IPS DF 6.9 (cell line): ENCODE measurements at regions not wholly inside any gene's neighbourhood (a gene's known extent, or its start where the extent isn't known, plus 50 kb on each side); places are given as distances from the start of the nearest gene placed in this dataset.
"Not testable (repeated sequence)": the region's sequence is repeated elsewhere in the genome, so short reads cannot be mapped to it uniquely, and the experiment has no call there.

Experiments
- DNase-seq: peaks from one replicate; pipeline ENCODE4 v3.0.0-alpha.2; 2013; ENCODE audit warnings: low read depth, low spot score
- H3K27ac ChIP-seq: one replicate; pipeline ENCODE4 v1.5.1; 2013; ENCODE audit warnings: low read length, control low read depth
- H3K27me3 ChIP-seq: 2 replicates; pipeline ENCODE4 v1.6.1; 2013; ENCODE audit warnings: mild to moderate bottlenecking, low read length; ENCODE audit not compliant: control insufficient read depth, insufficient read depth
- H3K36me3 ChIP-seq: 2 replicates; pipeline ENCODE4 v1.6.1; 2013; ENCODE audit warnings: low read length; ENCODE audit not compliant: control insufficient read depth, insufficient read depth
- H3K4me1 ChIP-seq: 2 replicates; pipeline ENCODE4 v1.6.1; 2013; ENCODE audit warnings: low read length; ENCODE audit not compliant: control insufficient read depth, insufficient read depth
- H3K4me3 ChIP-seq: 2 replicates; pipeline ENCODE4 v1.5.1; 2013; ENCODE audit warnings: mild to moderate bottlenecking, low read length
- H3K9me3 ChIP-seq: 2 replicates; pipeline ENCODE4 v1.6.1; 2013; ENCODE audit warnings: low read length, inconsistent platforms; ENCODE audit not compliant: control insufficient read depth, insufficient read depth
- WGBS: extraction: QIAGEN DNeasy Blood & Tissue Kit; methylation state at CpG from one replicate; pipeline ENCODE4 v1.1.7; 2013; ENCODE audit warnings: mixed read lengths, missing lambda C conversion rate; ENCODE audit not compliant: insufficient read length, insufficient coverage; 5-methylcytosine and 5-hydroxymethylcytosine counted together

DNA sequence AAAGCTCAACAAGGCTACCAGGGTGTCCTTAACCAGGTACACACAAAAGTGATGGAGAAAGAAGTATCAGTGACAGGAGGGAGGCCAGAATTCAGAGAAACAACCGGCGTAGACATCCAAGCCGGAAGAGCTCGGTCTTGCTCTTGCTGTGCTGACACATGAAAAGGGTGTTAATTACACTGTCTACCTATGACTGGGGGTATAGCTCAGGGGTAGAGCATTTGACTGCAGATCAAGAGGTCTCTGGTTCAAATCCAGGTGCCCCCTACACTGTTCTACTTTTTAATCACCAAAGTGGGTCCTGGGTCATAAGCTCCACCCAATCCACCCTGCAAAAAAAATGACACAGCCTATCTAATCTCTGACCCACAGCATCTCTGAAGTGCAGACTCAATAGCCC, 86.9 kb upstream of the ZNF746 start:
- Histone ChIP-seq H3K27ac (no peak overlapping the region), H3K27me3 (no peaks in the 10 kb centered on the region), H3K4me3 (no peak overlapping the region), H3K36me3 (peaks cover 6% of the 10 kb centered on the region), H3K4me1 (no peaks in the 10 kb centered on the region), H3K9me3 (peaks cover 2% of the 10 kb centered on the region; the same call in 1 of the 2 replicates)
- DNase-seq, result no peak
- no CpG with 5 or more reads among the region's 4 CpGs for WGBS

DNA sequence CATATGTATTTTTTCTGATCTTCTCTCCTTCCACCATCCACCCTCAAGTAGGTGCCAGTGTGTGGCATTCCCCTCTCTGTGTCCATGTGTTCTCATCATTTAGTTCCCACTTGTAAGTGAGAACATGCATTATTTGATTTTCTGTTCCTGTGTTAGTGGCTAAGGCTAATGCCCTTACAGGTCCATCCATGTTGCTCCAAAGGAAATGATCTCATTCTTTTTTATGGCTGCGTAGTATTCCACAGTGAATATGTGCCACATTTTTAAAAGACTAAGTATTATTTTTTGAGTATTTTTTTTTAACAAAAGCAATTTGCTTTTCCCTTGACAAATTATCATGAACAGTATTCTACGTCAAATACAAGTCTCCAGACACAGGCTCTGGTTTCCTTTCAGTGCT, 86.4 kb upstream of the ZNF746 start:
- Histone ChIP-seq H3K27ac (no peak overlapping the region), H3K27me3 (no peaks in the 10 kb centered on the region), H3K4me1 (no peaks in the 10 kb centered on the region), H3K36me3 (peaks cover 3% of the 10 kb centered on the region), H3K9me3 (peaks cover 2% of the 10 kb centered on the region; the same call in 1 of the 2 replicates), H3K4me3 (no peak overlapping the region)
- no CpG with 5 or more reads among the region's 2 CpGs for WGBS
- DNase-seq, result no peak

DNA sequence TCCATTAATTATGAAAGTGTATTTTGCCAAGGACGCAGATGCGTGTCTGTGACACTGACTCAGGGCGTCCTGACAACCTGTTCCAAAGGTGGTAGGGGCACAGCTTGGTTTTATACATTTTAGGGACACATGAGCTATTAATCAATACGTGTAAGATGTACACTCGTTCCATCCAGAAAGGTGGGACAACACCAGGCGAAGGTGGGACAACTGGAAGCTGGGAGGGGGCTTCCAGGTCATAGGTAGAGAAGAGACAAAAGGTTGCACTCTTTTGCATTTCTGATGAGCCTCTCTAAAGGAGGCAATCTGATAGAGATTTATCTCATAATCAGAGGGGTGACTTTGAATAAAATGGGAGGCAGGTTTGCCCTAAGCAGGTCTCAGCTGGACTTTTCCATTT, 82.7 kb upstream of the ZNF746 start:
- no peak for DNase-seq
- Histone ChIP-seq H3K27ac (no peak overlapping the region), H3K4me1 (no peaks in the 10 kb centered on the region), H3K36me3 (no peaks in the 10 kb centered on the region; the same call in 1 of the 2 replicates), H3K4me3 (no peak overlapping the region), H3K27me3 (no peaks in the 10 kb centered on the region), H3K9me3 (peaks cover 2% of the 10 kb centered on the region; the same call in 1 of the 2 replicates)
- no CpG with 5 or more reads among the region's 6 CpGs for WGBS

DNA sequence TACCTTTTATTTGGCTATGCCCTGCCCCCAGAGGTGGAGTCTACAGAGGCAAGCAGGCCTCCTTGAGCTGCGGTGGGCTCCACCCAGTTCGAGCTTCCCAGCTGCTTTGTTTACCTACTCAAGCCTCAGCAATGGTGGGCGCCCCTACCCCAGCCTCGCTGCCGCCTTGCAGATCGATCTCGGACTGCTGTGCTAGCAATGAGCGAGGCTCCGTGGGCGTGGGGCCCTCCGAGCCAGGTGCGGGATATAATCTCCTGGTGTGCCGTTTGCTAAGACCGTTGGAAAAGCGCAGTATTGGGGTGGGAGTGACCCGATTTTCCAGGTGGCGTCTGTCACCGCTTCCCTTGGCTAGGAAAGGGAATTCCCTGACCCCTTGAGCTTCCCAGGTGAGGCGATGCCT, 81.8 kb upstream of the ZNF746 start:
- not testable (repeated sequence) for H3K4me3 ChIP-seq, DNase-seq, H3K27me3 ChIP-seq, H3K36me3 ChIP-seq, H3K27ac ChIP-seq, H3K4me1 ChIP-seq, H3K9me3 ChIP-seq
- WGBS, result no CpG with 5 or more reads among the region's 19 CpGs

DNA sequence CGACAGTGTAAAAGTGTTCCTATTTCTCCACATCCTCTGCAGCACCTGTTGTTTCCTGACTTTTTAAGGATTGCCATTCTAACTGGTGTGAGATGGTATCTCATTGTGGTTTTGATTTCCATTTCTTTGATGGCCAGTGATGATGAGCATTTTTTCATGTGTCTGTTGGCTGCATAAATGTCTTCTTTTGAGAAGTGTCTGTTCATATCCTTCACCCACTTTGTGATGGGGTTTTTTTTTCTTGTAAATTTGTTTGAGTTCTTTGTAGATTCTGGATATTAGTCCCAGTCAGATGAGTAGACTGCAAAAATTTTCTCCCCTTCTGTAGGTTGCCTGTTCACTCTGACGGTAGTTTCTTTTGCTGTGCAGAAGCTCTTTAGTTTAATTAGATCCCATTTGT, 76.8 kb upstream of the ZNF746 start:
- not testable (repeated sequence) for H3K4me1 ChIP-seq, H3K4me3 ChIP-seq, H3K27ac ChIP-seq, H3K9me3 ChIP-seq, DNase-seq, H3K27me3 ChIP-seq, H3K36me3 ChIP-seq
- WGBS, result no CpG with 5 or more reads among the region's 2 CpGs

DNA sequence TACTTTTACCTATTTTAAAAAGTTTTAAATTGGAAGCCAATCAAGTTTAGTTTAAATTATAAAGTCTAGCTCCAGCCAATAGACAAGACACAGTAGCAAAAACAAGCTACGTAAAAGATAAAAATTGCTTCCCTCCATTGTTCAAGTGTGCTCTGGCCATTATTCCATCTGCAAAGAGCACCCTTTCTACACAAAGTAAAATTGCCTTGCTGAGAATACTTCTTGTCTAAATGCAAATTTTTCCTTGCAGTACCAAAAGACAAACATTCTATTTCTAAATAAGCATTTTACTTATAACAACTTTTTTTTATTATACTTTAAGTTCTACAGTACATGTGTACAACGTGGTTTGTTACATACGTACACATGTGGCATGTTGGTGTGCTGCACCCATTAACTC, 75.9 kb upstream of the ZNF746 start:
- Histone ChIP-seq H3K4me3 (no peak overlapping the region), H3K4me1 (no peaks in the 10 kb centered on the region), H3K27me3 (no peaks in the 10 kb centered on the region), H3K36me3 (no peaks in the 10 kb centered on the region), H3K9me3 (no peaks in the 10 kb centered on the region), H3K27ac (no peak overlapping the region)
- no CpG with 5 or more reads among the region's 3 CpGs for WGBS
- no peak for DNase-seq

DNA sequence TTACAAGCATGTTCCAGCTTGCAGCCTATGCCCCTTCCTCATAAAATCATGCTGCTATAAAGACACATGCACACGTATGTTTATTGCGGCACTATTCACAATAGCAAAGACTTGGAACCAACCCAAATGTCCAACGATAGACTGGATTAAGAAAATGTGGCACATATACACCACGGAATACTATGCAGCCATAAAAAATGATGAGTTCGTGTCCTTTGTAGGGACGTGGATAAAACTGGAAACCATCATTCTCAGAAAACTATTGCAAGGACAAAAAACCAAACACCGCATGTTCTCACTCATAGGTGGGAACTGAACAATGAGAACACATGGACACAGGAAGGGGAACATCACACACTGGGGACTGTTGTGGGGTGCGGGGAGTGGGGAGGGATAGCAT, 75.3 kb upstream of the ZNF746 start:
- not testable (repeated sequence) for H3K27me3 ChIP-seq, H3K4me1 ChIP-seq, DNase-seq, H3K27ac ChIP-seq, H3K36me3 ChIP-seq, H3K9me3 ChIP-seq, H3K4me3 ChIP-seq
- no CpG with 5 or more reads among the region's 8 CpGs for WGBS

DNA sequence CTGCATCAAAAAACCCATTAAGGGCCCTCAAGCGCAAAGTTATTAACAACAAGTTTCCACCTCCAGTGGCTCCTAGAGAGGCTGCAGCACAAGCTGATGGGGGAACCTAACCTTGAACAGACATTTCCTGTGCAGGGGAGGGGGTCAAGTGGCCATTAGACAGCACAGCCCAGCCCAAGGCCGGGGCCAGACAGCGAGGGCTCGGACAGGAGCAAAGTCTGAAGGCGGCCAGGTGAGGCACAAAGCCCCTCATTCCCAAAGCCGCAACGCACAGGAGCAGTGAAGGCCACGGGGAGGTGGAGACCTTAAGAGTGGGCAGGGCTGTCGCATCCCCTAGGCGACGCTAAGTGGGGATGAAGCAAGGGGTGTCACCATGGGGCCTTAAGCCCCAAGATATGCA, 73.2 kb upstream of the ZNF746 start:
- Histone ChIP-seq H3K9me3 (no peaks in the 10 kb centered on the region), H3K36me3 (no peaks in the 10 kb centered on the region), H3K4me3 (no peak overlapping the region), H3K27me3 (no peaks in the 10 kb centered on the region), H3K4me1 (no peaks in the 10 kb centered on the region), H3K27ac (no peak overlapping the region)
- no CpG with 5 or more reads among the region's 11 CpGs for WGBS
- no peak for DNase-seq

DNA sequence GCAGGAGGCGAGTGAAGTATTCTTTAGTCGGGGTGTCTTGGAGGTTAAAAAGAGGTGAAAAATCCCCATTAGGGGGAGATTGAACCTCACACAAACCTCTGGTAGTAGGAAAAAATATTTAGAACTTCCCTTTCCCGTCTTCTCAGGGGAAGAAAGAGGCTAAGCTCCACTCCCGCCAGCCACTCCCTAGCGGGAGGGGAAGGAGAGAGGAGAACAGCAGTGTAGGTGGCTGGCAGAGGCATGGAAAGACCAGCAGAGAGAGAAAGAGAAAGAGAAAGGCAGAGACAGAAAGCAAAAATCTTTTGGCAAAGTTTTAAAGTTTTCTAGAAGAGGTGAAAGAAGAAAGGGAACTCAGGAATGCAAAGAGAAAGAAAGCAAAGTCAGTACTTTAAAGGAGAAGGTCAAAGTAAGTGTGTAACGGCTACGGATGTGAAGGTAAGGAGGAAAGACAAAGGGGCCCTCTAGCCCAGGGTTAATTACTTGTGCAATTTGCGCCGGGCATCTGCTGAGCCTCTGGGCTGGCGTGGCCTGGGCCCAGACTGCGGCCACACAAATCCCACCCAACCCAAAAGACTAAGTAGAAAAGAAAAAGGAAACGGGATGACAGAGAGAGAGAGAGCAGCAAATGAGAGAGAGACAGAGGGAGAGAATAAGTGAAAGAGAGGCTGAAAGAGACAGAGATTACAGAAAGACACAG, 72.3 kb upstream of the ZNF746 start:
- DNase-seq, result no peak
- Histone ChIP-seq H3K4me3 (no peak overlapping the region), H3K36me3 (no peaks in the 10 kb centered on the region), H3K27me3 (no peaks in the 10 kb centered on the region), H3K27ac (no peak overlapping the region), H3K4me1 (no peaks in the 10 kb centered on the region), H3K9me3 (no peaks in the 10 kb centered on the region)
- no CpG with 5 or more reads among the region's 12 CpGs for WGBS

DNA sequence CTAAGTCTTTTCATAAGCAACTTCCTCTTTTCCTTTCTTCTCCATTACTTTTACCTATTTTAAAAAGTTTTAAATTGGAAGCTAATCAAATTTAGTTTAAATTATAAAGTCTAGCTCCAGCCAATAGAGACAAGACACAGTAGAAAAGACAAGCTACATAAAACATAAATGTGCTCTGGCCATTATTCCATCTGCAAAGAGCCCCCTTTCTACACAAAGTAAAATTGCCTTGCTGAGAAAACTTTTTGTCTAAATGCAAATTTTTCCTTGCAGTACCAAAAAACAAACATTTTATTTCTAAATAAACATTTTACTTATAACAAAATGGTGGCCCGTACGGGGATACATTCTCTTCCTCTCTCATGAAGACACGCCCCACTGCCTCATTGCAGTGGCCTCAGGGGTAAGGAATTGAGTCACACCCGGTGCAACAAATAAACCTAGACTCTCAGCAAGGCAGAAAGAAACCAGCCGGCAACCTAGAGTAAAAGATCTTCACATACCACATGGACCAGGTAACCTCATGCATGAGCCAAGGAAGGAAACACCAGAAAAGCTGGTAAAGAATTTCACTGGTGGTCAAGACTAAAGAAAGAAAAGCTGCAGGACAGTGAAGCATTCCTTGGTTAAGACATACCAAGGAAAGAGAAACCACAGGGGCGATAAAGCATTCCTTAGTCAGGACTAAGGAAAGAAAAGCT, 71.6 kb upstream of the ZNF746 start:
- H3K36me3 ChIP-seq, result no peaks in the 10 kb centered on the region
- H3K4me3 ChIP-seq, result no peak overlapping the region
- H3K4me1 ChIP-seq, result no peaks in the 10 kb centered on the region
- no CpG with 5 or more reads among the region's 6 CpGs for WGBS
- H3K27ac ChIP-seq, result no peak overlapping the region
- DNase-seq, result no peak
- H3K9me3 ChIP-seq, result no peaks in the 10 kb centered on the region
- no peaks in the 10 kb centered on the region for H3K27me3 ChIP-seq

DNA sequence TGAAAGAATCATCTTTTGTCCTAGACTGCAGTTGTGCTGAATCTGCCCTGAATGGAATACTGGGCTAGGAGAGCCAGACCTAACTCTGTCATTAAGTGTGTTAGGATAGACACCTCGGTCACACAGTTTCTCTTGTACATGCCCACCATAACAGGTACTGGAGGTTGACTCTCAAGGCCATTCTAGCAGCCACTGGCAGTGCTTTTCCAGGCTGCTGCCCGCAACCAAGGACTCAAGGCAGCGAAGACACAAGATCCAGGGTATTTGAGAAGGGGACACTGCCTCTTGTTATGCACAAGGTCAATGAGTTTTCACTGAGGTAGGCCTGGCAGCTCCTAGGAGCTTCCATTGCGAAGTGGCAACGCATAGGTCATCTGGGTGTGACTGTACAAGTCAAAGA, 70.6 kb upstream of the ZNF746 start:
- H3K27me3 ChIP-seq, result no peaks in the 10 kb centered on the region
- H3K27ac ChIP-seq, result no peak overlapping the region
- DNase-seq, result no peak
- H3K9me3 ChIP-seq, result no peaks in the 10 kb centered on the region
- WGBS, result no CpG with 5 or more reads among the region's 5 CpGs
- no peaks in the 10 kb centered on the region for H3K4me1 ChIP-seq
- no peaks in the 10 kb centered on the region for H3K36me3 ChIP-seq
- no peak overlapping the region for H3K4me3 ChIP-seq
